WERI-Rb-1 (cell line): ENCODE measurements at regions not wholly inside any gene's neighbourhood (a gene's known extent, or its start where the extent isn't known, plus 50 kb on each side); places are given as distances from the start of the nearest gene placed in this dataset.

Experiments
- DNase-seq: peaks from one replicate; pipeline ENCODE4 v3.0.0-alpha.2; 2020
- H3K27ac ChIP-seq: fragments of 250-450 bp; sonication (Bioruptor Pico); 2 replicates; pipeline ENCODE4 v1.5.1; 2020; ENCODE audit warnings: mild to moderate bottlenecking, moderate library complexity
- H3K27me3 ChIP-seq: fragments of 250-450 bp; sonication (Bioruptor Pico); 2 replicates; pipeline ENCODE4 v1.5.1; 2021; ENCODE audit warnings: mild to moderate bottlenecking, low read depth, moderate library complexity; ENCODE audit not compliant: insufficient read depth, severe bottlenecking
- H3K36me3 ChIP-seq: fragments of 250-450 bp; sonication (Bioruptor Pico); 2 replicates; pipeline ENCODE4 v1.5.1; 2020; ENCODE audit warnings: mild to moderate bottlenecking, moderate library complexity
- H3K4me3 ChIP-seq: 2 replicates; pipeline ENCODE4 v1.5.1; 2011; ENCODE audit warnings: low read depth, mild to moderate bottlenecking, control low read depth, low read length
- H3K9me3 ChIP-seq: fragments of 250-450 bp; sonication (Bioruptor Pico); 2 replicates; pipeline ENCODE4 v1.5.1; 2021; ENCODE audit warnings: mild to moderate bottlenecking, moderate library complexity; ENCODE audit not compliant: severe bottlenecking
- TF ChIP-seq, protein P1 (sequence below): IDR thresholded peaks from 2 replicates; pipeline ENCODE4 v1.5.1; 2011; ENCODE audit warnings: low read depth, mild to moderate bottlenecking, control low read depth, inconsistent platforms, low read length

DNA sequence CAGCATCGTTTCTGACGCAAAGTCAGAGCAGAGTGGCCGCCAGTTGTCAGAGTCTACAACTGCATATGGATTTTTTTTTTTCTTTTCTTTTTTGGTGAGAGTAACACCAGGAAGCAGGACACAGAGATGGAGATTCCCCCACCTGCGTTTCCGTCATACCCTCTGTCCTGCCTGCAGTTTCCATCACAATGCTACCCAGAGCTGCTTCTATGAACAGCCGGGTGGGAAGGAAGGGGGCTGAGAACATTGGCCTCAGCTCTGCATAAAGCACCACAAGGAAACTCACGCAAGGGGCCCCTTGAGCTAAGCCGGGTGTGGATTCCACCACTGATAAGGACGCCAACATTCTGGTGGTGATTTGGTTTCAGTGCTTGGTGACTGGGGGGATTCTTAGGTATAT is 183.5 kb upstream of the AFDN start:
- H3K9me3 ChIP-seq = no peaks in the 10 kb centered on the region
- H3K27me3 ChIP-seq = no peaks in the 10 kb centered on the region
- H3K27ac ChIP-seq = no peak overlapping the region

DNA sequence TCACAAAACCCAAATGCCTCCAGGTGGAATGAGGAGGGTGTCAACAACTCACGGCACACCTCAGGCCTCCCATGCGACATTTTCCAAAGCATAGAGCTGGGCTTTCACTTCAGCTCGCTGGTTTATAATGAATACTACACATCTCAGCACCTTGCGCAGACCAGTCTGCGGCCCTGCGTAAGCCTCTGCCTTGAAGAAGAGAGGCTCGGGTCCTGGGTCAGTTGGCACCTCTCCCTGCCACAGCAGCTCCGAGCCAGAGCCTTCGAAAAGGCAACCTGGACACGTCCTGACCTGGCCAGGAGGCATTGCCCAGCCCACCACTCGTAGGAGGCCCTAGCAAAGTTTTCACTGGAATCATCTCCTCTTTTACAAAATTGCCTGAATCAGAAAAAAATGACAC is 183.0 kb upstream of the AFDN start:
- H3K4me3 ChIP-seq = no peak overlapping the region

More for the DNA sequence above, 183.5 kb upstream of the AFDN start:
- H3K4me3 ChIP-seq = no peak overlapping the region
- DNase-seq = no peak
- TF ChIP-seq, protein P1, sequence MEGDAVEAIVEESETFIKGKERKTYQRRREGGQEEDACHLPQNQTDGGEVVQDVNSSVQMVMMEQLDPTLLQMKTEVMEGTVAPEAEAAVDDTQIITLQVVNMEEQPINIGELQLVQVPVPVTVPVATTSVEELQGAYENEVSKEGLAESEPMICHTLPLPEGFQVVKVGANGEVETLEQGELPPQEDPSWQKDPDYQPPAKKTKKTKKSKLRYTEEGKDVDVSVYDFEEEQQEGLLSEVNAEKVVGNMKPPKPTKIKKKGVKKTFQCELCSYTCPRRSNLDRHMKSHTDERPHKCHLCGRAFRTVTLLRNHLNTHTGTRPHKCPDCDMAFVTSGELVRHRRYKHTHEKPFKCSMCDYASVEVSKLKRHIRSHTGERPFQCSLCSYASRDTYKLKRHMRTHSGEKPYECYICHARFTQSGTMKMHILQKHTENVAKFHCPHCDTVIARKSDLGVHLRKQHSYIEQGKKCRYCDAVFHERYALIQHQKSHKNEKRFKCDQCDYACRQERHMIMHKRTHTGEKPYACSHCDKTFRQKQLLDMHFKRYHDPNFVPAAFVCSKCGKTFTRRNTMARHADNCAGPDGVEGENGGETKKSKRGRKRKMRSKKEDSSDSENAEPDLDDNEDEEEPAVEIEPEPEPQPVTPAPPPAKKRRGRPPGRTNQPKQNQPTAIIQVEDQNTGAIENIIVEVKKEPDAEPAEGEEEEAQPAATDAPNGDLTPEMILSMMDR = no peak
- H3K36me3 ChIP-seq = no peaks in the 10 kb centered on the region

DNA sequence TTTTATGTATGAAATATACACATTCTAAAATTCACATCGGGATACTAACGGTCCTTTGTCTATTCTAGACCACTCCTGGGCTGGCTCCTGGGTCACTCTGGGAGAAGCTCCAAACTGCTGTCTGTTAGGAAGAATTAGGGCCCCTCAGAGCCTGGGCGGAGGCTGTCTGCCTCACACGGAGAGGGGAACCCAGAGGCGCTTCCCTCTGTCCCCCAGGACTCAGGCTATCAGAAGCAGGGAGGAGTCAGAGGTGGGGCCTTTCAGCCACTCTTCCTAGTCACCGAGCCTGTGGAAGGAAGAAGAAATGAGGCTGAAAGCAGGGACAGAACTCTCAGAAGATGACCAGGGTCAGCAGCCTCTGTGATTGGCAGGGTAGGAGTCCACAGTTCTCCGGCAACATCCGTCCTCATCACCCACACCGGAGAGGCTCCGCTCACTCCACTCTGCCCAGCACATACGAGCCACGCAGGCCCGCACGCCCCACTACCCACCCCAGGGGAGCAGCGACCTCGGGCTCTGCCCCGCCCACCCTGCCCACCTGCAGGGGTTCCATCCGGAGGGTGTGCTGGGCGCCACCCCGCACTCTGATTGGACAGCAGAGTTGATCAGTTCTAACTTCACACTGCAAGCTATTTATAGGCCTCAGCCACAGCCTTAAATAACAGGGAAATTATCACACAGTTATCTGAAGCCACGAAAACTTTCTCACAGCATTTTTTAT is 182.1 kb upstream of the AFDN start:
- TF ChIP-seq, protein P1 = no peak
- no peak overlapping the region for H3K27ac ChIP-seq
- DNase-seq = no peak
- H3K4me3 ChIP-seq = no peak overlapping the region
- no peaks in the 10 kb centered on the region for H3K36me3 ChIP-seq
- H3K27me3 ChIP-seq = no peaks in the 10 kb centered on the region
- H3K9me3 ChIP-seq = no peaks in the 10 kb centered on the region

More for the DNA sequence above, 183.0 kb upstream of the AFDN start:
- TF ChIP-seq, protein P1 = no peak
- no peaks in the 10 kb centered on the region for H3K9me3 ChIP-seq
- H3K27me3 ChIP-seq = no peaks in the 10 kb centered on the region
- no peaks in the 10 kb centered on the region for H3K36me3 ChIP-seq
- no peak for DNase-seq
- H3K27ac ChIP-seq = no peak overlapping the region

DNA sequence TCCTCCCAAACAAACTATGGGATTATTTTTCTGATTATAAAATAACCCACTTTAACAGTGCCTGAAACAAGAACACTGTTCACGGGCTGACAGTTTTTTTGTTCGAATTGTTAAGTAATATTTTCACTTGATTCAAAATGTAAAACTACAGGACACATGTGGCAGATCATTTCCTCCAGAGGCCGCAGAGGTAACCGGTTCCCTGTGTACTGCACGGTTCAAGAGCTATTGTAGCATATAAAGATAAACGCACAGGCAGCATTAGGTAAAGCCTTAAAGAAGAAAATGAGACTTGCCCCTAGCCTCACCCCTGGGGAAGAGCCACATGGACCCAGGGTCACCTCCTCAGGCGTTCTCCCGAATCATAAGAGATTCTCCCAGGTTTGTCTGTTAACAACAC is 181.3 kb upstream of the AFDN start:
- no peak for DNase-seq
- TF ChIP-seq, protein P1 = no peak
- no peaks in the 10 kb centered on the region for H3K36me3 ChIP-seq
- no peak overlapping the region for H3K4me3 ChIP-seq
- H3K27ac ChIP-seq = no peak overlapping the region
- no peaks in the 10 kb centered on the region for H3K27me3 ChIP-seq
- no peaks in the 10 kb centered on the region for H3K9me3 ChIP-seq

DNA sequence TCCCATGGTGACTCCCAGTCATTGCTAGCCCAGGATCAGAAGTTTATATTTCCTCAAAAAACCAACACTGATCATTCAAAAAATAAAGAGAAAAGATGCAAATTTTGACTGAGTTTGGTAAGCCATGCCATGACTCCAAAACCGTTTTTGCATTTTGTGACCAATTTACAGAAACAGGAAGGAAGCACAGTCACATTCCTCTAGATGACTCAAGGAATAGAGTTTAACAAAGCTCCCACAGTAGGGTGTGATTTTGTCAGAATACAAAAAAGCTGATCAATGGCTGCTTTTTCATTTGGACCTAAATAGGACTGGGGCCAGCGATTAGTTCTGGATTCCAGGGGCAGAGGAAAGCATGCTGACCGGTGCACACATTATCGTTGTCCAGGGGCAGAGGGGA is 179.4 kb upstream of the AFDN start:
- no peak overlapping the region for H3K27ac ChIP-seq

More for the DNA sequence above, 179.4 kb upstream of the AFDN start:
- Histone ChIP-seq H3K9me3 (no peaks in the 10 kb centered on the region), H3K27me3 (no peaks in the 10 kb centered on the region), H3K36me3 (no peaks in the 10 kb centered on the region), H3K4me3 (no peak overlapping the region)
- TF ChIP-seq, protein P1 = no peak
- no peak for DNase-seq
